WTC11 (cell line): ENCODE measurements at regions not wholly inside any gene's neighbourhood (a gene's known extent, or its start where the extent isn't known, plus 50 kb on each side); places are given as distances from the start of the nearest gene placed in this dataset.

Experiments
- ATAC-seq: fragments of 200-7000 bp; cut with Tn5 transposase; 2 replicates; pipeline ENCODE4 v1.10.0; 2021; ENCODE audit warnings: mild to moderate bottlenecking, moderate library complexity
- CTCF ChIA-PET: fragments of 300-600 bp; sonication (Branson Sonifier 250); formaldehyde crosslinking; loops from one replicate; lab custom pipeline; 2021; ENCODE audit warnings: antibody characterized with exemption; lab: Charles Lee
- POLR2A ChIA-PET: fragments of 350-600 bp; sonication (Branson Sonifier 250); formaldehyde crosslinking; loops from one replicate; lab custom pipeline; 2021; ENCODE audit warnings: antibody characterized with exemption; lab: Charles Lee
- DNase-seq: peaks from one replicate; pipeline ENCODE4 v3.0.0; 2021; ENCODE audit warnings: low spot score
- H3K27ac Mint-ChIP-seq: 2 replicates; pipeline ENCODE4 v1.8.0; 2021; ENCODE audit warnings: mixed read lengths
- H3K27me3 Mint-ChIP-seq: 2 replicates; pipeline ENCODE4 v1.8.0; 2021; ENCODE audit warnings: low read depth, mild to moderate bottlenecking, moderate library complexity, mixed read lengths
- H3K36me3 Mint-ChIP-seq: 2 replicates; pipeline ENCODE4 v1.8.0; 2021; ENCODE audit warnings: mixed read lengths
- H3K4me1 Mint-ChIP-seq: 2 replicates; pipeline ENCODE4 v1.8.0; 2022; ENCODE audit warnings: mixed read lengths
- H3K4me3 Mint-ChIP-seq: 2 replicates; pipeline ENCODE4 v1.8.0; 2021; ENCODE audit warnings: mild to moderate bottlenecking, moderate library complexity, mixed read lengths
- H3K9me3 Mint-ChIP-seq: 2 replicates; pipeline ENCODE4 v1.8.0; 2021; ENCODE audit warnings: mixed read lengths
- ATF1 ChIP-seq: sonication (generic); formaldehyde crosslinking; IDR thresholded peaks from 2 replicates; pipeline ENCODE4 v1.8.1; 2023; ENCODE audit warnings: mild to moderate bottlenecking, moderate library complexity, missing genetic modification reagents
- CREM ChIP-seq: sonication (generic); formaldehyde crosslinking; IDR thresholded peaks from 2 replicates; pipeline ENCODE4 v1.8.1; 2022; ENCODE audit warnings: mild to moderate bottlenecking, missing genetic modification reagents, moderate library complexity
- ELF4 ChIP-seq: sonication (generic); formaldehyde crosslinking; IDR thresholded peaks from 2 replicates; pipeline ENCODE4 v1.8.1; 2022; ENCODE audit warnings: low read depth, mild to moderate bottlenecking, moderate library complexity, missing genetic modification reagents
- FOXP4 ChIP-seq: sonication (generic); formaldehyde crosslinking; IDR thresholded peaks from 2 replicates; pipeline ENCODE4 v1.8.0; 2022; ENCODE audit warnings: mild to moderate bottlenecking, missing genetic modification reagents
- HMGA2 ChIP-seq: fragments of 250-450 bp; sonication (Bioruptor Pico); IDR thresholded peaks from 2 replicates; pipeline ENCODE4 v1.4.0; 2021; ENCODE audit warnings: mild to moderate bottlenecking, moderate library complexity
- IRF1 ChIP-seq: sonication (generic); formaldehyde crosslinking; IDR thresholded peaks from 2 replicates; pipeline ENCODE4 v1.8.0; 2023; ENCODE audit warnings: missing genetic modification reagents
- MXD4 ChIP-seq: fragments of 250-450 bp; sonication (Bioruptor Pico); IDR thresholded peaks from 2 replicates; pipeline ENCODE4 v1.8.0; 2021; ENCODE audit warnings: mild to moderate bottlenecking, moderate library complexity, borderline replicate concordance
- NFYB ChIP-seq: sonication (generic); formaldehyde crosslinking; conservative IDR thresholded peaks from 2 replicates; pipeline ENCODE4 v1.8.0; 2022; ENCODE audit warnings: low read depth, missing genetic modification reagents
- OVOL2 ChIP-seq: fragments of 250-450 bp; sonication (Bioruptor Pico); IDR thresholded peaks from 2 replicates; pipeline ENCODE4 v1.9.0; 2021; ENCODE audit warnings: mild to moderate bottlenecking, borderline replicate concordance
- PRRX2 ChIP-seq: fragments of 250-450 bp; sonication (Bioruptor Pico); IDR thresholded peaks from 2 replicates; pipeline ENCODE4 v1.8.0; 2021; ENCODE audit warnings: mild to moderate bottlenecking
- RELA ChIP-seq: sonication (generic); formaldehyde crosslinking; IDR thresholded peaks from 2 replicates; pipeline ENCODE4 v1.8.1; 2022; ENCODE audit warnings: missing genetic modification reagents, mild to moderate bottlenecking, borderline replicate concordance
- SMAD4 ChIP-seq: sonication (generic); formaldehyde crosslinking; IDR thresholded peaks from 2 replicates; pipeline ENCODE4 v1.8.0; 2022; ENCODE audit warnings: mild to moderate bottlenecking, missing genetic modification reagents
- TEAD1 ChIP-seq: sonication (generic); formaldehyde crosslinking; IDR thresholded peaks from 2 replicates; pipeline ENCODE4 v1.8.0; 2022; ENCODE audit warnings: mild to moderate bottlenecking, missing genetic modification reagents
- ZNF138 ChIP-seq: sonication (generic); formaldehyde crosslinking; conservative IDR thresholded peaks from 2 replicates; pipeline ENCODE4 v1.8.1; 2022; ENCODE audit warnings: mild to moderate bottlenecking, moderate library complexity, missing genetic modification reagents
- ZNF232 ChIP-seq: sonication (generic); formaldehyde crosslinking; IDR thresholded peaks from 2 replicates; pipeline ENCODE4 v1.8.0; 2022; ENCODE audit warnings: mild to moderate bottlenecking, missing genetic modification reagents
- ZNF281 ChIP-seq: sonication (generic); formaldehyde crosslinking; IDR thresholded peaks from 2 replicates; pipeline ENCODE4 v1.8.0; 2023; ENCODE audit warnings: mild to moderate bottlenecking, missing genetic modification reagents
- ZNF317 ChIP-seq: sonication (generic); formaldehyde crosslinking; IDR thresholded peaks from 2 replicates; pipeline ENCODE4 v1.8.1; 2023; ENCODE audit warnings: low read depth, mild to moderate bottlenecking, moderate library complexity, missing genetic modification reagents, borderline replicate concordance
- ZNF423 ChIP-seq: fragments of 250-450 bp; sonication (Bioruptor Pico); IDR thresholded peaks from 2 replicates; pipeline ENCODE4 v2.1.2; 2022; ENCODE audit warnings: mild to moderate bottlenecking, moderate library complexity
- ZNF512 ChIP-seq: sonication (generic); formaldehyde crosslinking; IDR thresholded peaks from 2 replicates; pipeline ENCODE4 v1.8.1; 2022; ENCODE audit warnings: missing genetic modification reagents, borderline replicate concordance
- TF ChIP-seq, protein P1 (sequence below): sonication (generic); formaldehyde crosslinking; IDR thresholded peaks from 2 replicates; pipeline ENCODE4 v1.8.1; 2022; ENCODE audit warnings: low read depth, missing genetic modification reagents, borderline replicate concordance

- no peaks in the 10 kb centered on the region for H3K36me3 Mint-ChIP-seq
- ATAC-seq: peak; percentile 59
- ChIA-PET CTCF (interaction anchor here (0.8 to 3.6 kb wide), 10 partner anchors 11 to 345 kb away, joined by 3 to 34 read pairs (median 4); no protein-coding TSS in a partner anchor), POLR2A (no interaction called here)
- no peaks in the 10 kb centered on the region for H3K9me3 Mint-ChIP-seq
- H3K4me1 Mint-ChIP-seq: peaks cover 11% of the 10 kb centered on the region; the same call in 1 of the 2 replicates
- H3K27me3 Mint-ChIP-seq: no peaks in the 10 kb centered on the region; the same call in 1 of the 2 replicates
- peak; percentile 15 for DNase-seq
- no peak overlapping the region for H3K27ac Mint-ChIP-seq
- H3K4me3 Mint-ChIP-seq: no peak overlapping the region
- TF ChIP-seq ZNF423: no peak
- no peak for TF ChIP-seq IRF1 (CRISPR knock-in tag)
- TF ChIP-seq, protein P1, sequence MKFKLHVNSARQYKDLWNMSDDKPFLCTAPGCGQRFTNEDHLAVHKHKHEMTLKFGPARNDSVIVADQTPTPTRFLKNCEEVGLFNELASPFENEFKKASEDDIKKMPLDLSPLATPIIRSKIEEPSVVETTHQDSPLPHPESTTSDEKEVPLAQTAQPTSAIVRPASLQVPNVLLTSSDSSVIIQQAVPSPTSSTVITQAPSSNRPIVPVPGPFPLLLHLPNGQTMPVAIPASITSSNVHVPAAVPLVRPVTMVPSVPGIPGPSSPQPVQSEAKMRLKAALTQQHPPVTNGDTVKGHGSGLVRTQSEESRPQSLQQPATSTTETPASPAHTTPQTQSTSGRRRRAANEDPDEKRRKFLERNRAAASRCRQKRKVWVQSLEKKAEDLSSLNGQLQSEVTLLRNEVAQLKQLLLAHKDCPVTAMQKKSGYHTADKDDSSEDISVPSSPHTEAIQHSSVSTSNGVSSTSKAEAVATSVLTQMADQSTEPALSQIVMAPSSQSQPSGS (CRISPR knock-in tag): no peak
- no peak for TF ChIP-seq ZNF232 (CRISPR knock-in tag)
- no peak for TF ChIP-seq SMAD4 (CRISPR knock-in tag)
- TF ChIP-seq ZNF138 (CRISPR knock-in tag): no peak
Measured at GRCh38 chr13:39273953-39274738, 235.9 kb downstream of the NHLRC3 start.

DNA sequence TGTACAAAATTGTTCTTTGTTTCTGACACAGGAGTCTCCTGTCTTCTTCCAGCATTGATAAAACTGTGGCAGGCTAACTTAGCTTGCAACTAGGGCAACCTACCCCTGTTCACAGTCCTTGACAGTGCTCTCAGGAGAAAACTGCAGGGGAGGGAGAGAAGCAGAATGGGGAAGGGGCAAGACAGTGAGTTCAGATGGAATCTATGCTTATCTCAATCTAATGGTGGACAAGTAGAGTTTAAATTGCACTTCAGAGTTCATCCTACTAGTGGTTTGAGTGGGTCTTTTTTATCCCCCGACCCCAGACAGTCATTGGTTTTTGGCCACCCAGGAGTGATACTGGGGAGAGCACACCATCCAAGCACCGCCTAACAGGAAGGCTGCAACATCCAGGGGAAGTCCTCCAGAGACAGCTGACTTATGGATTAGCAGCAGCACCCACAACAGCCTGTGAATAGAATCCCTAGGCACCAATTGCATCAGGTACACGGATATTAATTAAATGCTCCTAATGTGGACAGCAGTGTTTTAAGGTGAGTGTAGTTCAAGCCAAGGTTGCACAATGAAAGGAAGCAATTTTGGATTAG lies 236.6 kb downstream of the NHLRC3 start:
- no peak for ATAC-seq
- Mint-ChIP-seq H3K4me1 (peaks cover 11% of the 10 kb centered on the region; the same call in 1 of the 2 replicates), H3K4me3 (no peak overlapping the region), H3K27me3 (no peaks in the 10 kb centered on the region; the same call in 1 of the 2 replicates), H3K27ac (no peak overlapping the region), H3K9me3 (no peaks in the 10 kb centered on the region), H3K36me3 (no peaks in the 10 kb centered on the region)
- CTCF ChIA-PET: interaction anchor here (0.8 to 3.6 kb wide), 8 partner anchors 10 to 344 kb away, joined by 3 to 34 read pairs (median 6); no protein-coding TSS in a partner anchor
- no peak for DNase-seq
- no peak for TF ChIP-seq NFYB (CRISPR knock-in tag)
- no peak for TF ChIP-seq ELF4 (CRISPR knock-in tag)
- TF ChIP-seq MXD4: no peak
- no peak for TF ChIP-seq CREM (CRISPR knock-in tag)
- TF ChIP-seq TEAD1 (CRISPR knock-in tag): no peak
- no peak for TF ChIP-seq RELA (CRISPR knock-in tag)
- POLR2A ChIA-PET: no interaction called here

GRCh38 chr13:39279077-39279476 lies 240.8 kb downstream of the NHLRC3 start:
- Mint-ChIP-seq H3K27me3 (peaks cover 10% of the 10 kb centered on the region), H3K27ac (no peak overlapping the region), H3K36me3 (no peaks in the 10 kb centered on the region), H3K4me1 (peaks cover 7% of the 10 kb centered on the region; the same call in 1 of the 2 replicates), H3K4me3 (no peak overlapping the region), H3K9me3 (no peaks in the 10 kb centered on the region)
- TF ChIP-seq PRRX2 (CRISPR knock-in tag): no peak
- no peak for TF ChIP-seq ATF1
- no peak for TF ChIP-seq OVOL2 (CRISPR knock-in tag)
- TF ChIP-seq ZNF317 (CRISPR knock-in tag): no peak
- no peak for TF ChIP-seq ZNF512 (CRISPR knock-in tag)
- TF ChIP-seq TEAD1 (CRISPR knock-in tag): no peak
- TF ChIP-seq, protein P1 (CRISPR knock-in tag): no peak
- no peak for TF ChIP-seq ZNF281
- TF ChIP-seq FOXP4 (CRISPR knock-in tag): no peak
- TF ChIP-seq HMGA2 (CRISPR knock-in tag): no peak
- ChIA-PET POLR2A (no interaction called here), CTCF (no interaction called here)
- DNase-seq: no peak
- no peak for ATAC-seq
